ENCODE measurements at regions not wholly inside any gene's neighbourhood (a gene's known extent, or its start where the extent isn't known, plus 50 kb on each side); places are given as distances from the start of the nearest gene placed in this dataset.

DNA sequence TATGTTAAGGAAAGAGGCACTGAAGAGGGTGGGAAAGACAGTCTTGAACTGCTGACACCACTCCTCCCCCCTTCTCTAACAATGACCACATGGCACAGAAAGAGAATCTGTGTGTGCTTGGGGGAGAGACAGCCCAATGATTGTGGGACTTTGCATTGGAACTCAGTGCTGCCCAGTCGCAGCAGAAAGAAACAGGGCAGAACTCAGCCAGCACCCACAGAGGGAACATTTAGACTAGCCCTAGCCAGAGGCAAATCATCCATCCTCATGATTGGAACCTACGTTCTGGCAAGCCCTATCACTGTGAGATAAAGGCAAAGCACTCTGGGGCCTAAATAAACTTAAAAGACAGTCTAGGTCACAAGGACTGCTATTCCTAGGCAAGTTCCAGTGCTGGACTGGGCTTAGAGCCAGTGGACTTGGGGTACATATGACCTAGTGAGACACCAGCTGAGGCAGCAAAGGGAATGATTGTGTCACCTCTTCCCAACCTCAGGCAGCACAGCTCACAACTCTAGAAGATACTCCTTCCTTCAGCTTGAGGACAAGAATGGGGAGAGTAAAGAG, 132.8 kb upstream of the S100G start:
- TF ChIP-seq POLR2A (IDR thresholded peaks at IDR 0.05), result no peak
- TF ChIP-seq, protein P1, sequence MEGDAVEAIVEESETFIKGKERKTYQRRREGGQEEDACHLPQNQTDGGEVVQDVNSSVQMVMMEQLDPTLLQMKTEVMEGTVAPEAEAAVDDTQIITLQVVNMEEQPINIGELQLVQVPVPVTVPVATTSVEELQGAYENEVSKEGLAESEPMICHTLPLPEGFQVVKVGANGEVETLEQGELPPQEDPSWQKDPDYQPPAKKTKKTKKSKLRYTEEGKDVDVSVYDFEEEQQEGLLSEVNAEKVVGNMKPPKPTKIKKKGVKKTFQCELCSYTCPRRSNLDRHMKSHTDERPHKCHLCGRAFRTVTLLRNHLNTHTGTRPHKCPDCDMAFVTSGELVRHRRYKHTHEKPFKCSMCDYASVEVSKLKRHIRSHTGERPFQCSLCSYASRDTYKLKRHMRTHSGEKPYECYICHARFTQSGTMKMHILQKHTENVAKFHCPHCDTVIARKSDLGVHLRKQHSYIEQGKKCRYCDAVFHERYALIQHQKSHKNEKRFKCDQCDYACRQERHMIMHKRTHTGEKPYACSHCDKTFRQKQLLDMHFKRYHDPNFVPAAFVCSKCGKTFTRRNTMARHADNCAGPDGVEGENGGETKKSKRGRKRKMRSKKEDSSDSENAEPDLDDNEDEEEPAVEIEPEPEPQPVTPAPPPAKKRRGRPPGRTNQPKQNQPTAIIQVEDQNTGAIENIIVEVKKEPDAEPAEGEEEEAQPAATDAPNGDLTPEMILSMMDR (IDR thresholded peaks at IDR 0.05), result no peak
- H3K9me3 ChIP-seq, result no peaks in the 10 kb centered on the region
- DNase-seq, result no peak
- no peak overlapping the region for H3K27ac ChIP-seq
- intact Hi-C loops (cut with DNase I), result no loop called here
- H3K4me3 ChIP-seq, result no peak overlapping the region
- no peaks in the 10 kb centered on the region for H3K36me3 ChIP-seq
- 63 to 80% methylated on average over 1 to 2 of the region's 2 CpGs for WGBS, 2 donors
- no peaks in the 10 kb centered on the region for H3K4me1 ChIP-seq
- H3K27me3 ChIP-seq, result no peaks in the 10 kb centered on the region

DNA sequence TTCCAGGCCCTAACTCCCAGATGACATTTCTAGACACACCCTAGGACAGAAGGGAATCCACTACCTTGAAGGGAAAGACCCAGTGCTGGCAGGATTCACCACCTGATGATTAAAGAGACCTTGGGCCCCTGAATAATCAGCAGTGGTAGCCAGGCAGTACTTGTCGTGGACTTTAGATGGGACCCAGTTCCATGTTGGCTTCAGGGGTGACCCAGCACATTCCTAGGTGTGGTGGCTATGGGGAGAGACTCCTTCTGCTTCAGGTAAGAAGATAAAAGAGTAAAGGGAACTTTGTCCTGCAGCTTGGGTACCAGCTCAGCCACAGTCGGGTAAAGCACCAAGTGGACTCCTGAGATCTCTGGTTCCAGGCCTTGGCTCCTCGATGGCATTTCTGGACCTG, 131.8 kb upstream of the S100G start:
- Histone ChIP-seq H3K4me3 (no peak overlapping the region), H3K9me3 (no peaks in the 10 kb centered on the region), H3K36me3 (no peaks in the 10 kb centered on the region), H3K4me1 (no peaks in the 10 kb centered on the region), H3K27ac (no peak overlapping the region), H3K27me3 (no peaks in the 10 kb centered on the region)
- no peak for DNase-seq
- WGBS, 2 donors, result 87% methylated on average over 3 of the region's 3 CpGs; no CpG with 5 or more reads in 1 of the 2 donors
- intact Hi-C loops (cut with DNase I), result no loop called here
- no peak for TF ChIP-seq POLR2A (IDR thresholded peaks at IDR 0.05)
- TF ChIP-seq, protein P1 (IDR thresholded peaks at IDR 0.05), result no peak

DNA sequence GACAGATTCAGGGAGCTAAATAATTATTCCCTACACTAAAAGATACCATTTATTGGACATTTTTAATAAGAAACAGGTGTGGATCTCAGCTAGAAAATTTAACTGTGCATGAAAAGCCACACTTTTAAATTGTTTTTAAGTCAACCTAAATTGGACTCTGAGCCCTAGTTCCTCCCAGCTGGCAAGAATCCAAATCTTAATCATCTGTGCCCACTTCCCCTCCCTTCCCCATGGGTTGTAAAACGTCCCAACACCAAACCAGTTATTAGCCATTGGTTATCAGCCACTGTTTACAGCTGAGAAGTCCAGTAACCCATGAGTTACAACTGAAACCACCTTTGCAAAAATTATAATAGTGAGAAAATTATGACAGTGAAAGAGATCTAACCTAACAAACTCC, 125.6 kb upstream of the S100G start:
- Histone ChIP-seq H3K9me3 (peaks cover 0 to 6% (median 0%) of the 10 kb centered on the region in 3 donors), H3K4me1 (no peaks in the 10 kb centered on the region), H3K4me3 (no peak overlapping the region), H3K36me3 (no peaks in the 10 kb centered on the region), H3K27ac (no peak overlapping the region), H3K27me3 (no peaks in the 10 kb centered on the region)
- intact Hi-C loops (cut with DNase I), result no loop called here
- no peak for TF ChIP-seq POLR2A (IDR thresholded peaks at IDR 0.05)
- TF ChIP-seq, protein P1 (IDR thresholded peaks at IDR 0.05), result no peak
- 0 to 25% methylated on average over 1 of the region's 1 CpG for WGBS, 2 donors
- no peak for DNase-seq

DNA sequence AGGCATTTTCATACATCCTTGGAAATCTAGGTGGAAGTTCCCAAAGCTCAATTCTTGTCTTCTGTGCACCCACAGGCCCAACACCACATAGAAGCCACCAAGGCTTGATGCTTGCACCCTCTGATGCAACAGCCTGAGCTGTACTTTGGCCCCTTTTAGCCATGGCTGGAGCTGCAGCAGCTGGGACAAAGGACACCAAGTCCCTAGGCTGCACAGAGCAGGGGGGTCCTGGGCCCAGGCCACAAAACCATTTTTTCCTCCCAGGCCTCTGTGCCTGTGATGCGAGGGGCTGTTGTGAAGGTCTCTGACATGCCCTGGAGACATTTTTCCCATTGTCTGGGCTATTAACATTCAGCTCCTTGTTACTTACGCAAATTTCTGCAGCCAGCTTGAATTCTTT, 124.0 kb upstream of the S100G start:
- no peak for DNase-seq
- 59 to 95% methylated on average over 2 of the region's 2 CpGs for WGBS, 2 donors
- H3K4me3 ChIP-seq, result no peak overlapping the region
- H3K36me3 ChIP-seq, result no peaks in the 10 kb centered on the region
- TF ChIP-seq, protein P1 (IDR thresholded peaks at IDR 0.05), result no peak
- TF ChIP-seq POLR2A (IDR thresholded peaks at IDR 0.05), result no peak
- no peaks in the 10 kb centered on the region for H3K4me1 ChIP-seq
- H3K27ac ChIP-seq, result no peak overlapping the region
- intact Hi-C loops (cut with DNase I), result no loop called here
- no peaks in the 10 kb centered on the region for H3K27me3 ChIP-seq
- peaks cover 0 to 6% (median 0%) of the 10 kb centered on the region in 3 donors for H3K9me3 ChIP-seq

DNA sequence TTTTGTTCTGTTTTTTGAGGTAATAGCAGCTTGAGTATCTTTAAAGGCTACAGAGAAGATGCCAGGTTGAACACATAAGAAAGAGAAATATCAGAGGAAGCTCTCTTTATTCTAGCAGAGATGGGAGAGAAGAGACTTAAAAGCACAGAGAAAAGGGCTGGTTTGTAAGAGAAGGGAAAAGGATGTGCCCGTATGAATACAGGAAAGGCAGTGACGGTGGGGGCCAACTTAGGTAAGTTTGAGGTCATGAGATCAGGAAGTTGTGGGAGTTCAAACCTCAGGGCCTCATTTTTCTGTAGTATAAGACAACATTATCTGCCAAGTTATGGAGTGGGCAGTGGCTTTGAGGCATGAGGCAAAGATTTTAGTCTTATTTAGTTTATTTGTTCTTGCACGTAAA, 121.3 kb upstream of the S100G start:
- no peak overlapping the region for H3K27ac ChIP-seq
- intact Hi-C loops (cut with DNase I), result no loop called here
- no peak for TF ChIP-seq POLR2A (IDR thresholded peaks at IDR 0.05)
- TF ChIP-seq, protein P1 (IDR thresholded peaks at IDR 0.05), result no peak

More for the DNA sequence above, 121.3 kb upstream of the S100G start:
- no peak for DNase-seq
- H3K9me3 ChIP-seq, result peaks cover 0 to 6% (median 0%) of the 10 kb centered on the region in 3 donors
- 36 to 48% methylated on average over 3 of the region's 3 CpGs for WGBS, 2 donors
- H3K4me1 ChIP-seq, result no peaks in the 10 kb centered on the region
- H3K4me3 ChIP-seq, result no peak overlapping the region
- H3K27me3 ChIP-seq, result no peaks in the 10 kb centered on the region
- no peaks in the 10 kb centered on the region for H3K36me3 ChIP-seq

Data from esophagus squamous epithelium (tissue), 5 donors.